ENCODE measurements at regions not wholly inside any gene's neighbourhood (a gene's known extent, or its start where the extent isn't known, plus 50 kb on each side); places are given as distances from the start of the nearest gene placed in this dataset.

GRCh38 chr9:86892576-86892975, 54.7 kb downstream of the GAS1 start:
- TF ChIP-seq CTCF (IDR thresholded peaks at IDR 0.05; ENCODE audit: low read depth, low read length) (no peak), EZH2phosphoT487 (IDR thresholded peaks at IDR 0.05; ENCODE audit: low read depth) (no peak)
